H9 (cell line): ENCODE measurements at regions not wholly inside any gene's neighbourhood (a gene's known extent, or its start where the extent isn't known, plus 50 kb on each side); places are given as distances from the start of the nearest gene placed in this dataset.

Experiments
- DNase-seq: peaks from one replicate; pipeline ENCODE4 v3.0.0-alpha.2; 2017
- H2AFZ ChIP-seq: one replicate; pipeline ENCODE4 v1.6.1; 2013; ENCODE audit warnings: mild to moderate bottlenecking, low read length, control low read depth, moderate library complexity
- H2AK5ac ChIP-seq: 2 replicates; pipeline ENCODE4 v1.6.1; 2013; ENCODE audit warnings: low read length, control low read depth, mixed read lengths; ENCODE audit not compliant: insufficient read length
- H2BK120ac ChIP-seq: one replicate; pipeline ENCODE4 v1.6.1; 2013; ENCODE audit warnings: low read depth, mild to moderate bottlenecking, low read length, control low read depth, inconsistent platforms; ENCODE audit not compliant: poor library complexity, severe bottlenecking
- H2BK12ac ChIP-seq: 2 replicates; pipeline ENCODE4 v1.6.1; 2013; ENCODE audit warnings: low read length, control low read depth, mixed read lengths, low read depth; ENCODE audit not compliant: insufficient read length
- H2BK15ac ChIP-seq: 2 replicates; pipeline ENCODE4 v1.6.1; 2013; ENCODE audit warnings: low read depth, low read length, control low read depth
- H2BK20ac ChIP-seq: one replicate; pipeline ENCODE4 v1.6.1; 2013; ENCODE audit warnings: low read depth, mild to moderate bottlenecking, low read length, control low read depth, inconsistent platforms; ENCODE audit not compliant: poor library complexity, severe bottlenecking
- H2BK5ac ChIP-seq: 2 replicates; pipeline ENCODE4 v1.6.1; 2013; ENCODE audit warnings: low read length, control low read depth, mixed read lengths; ENCODE audit not compliant: insufficient read length
- H3K14ac ChIP-seq: 2 replicates; pipeline ENCODE4 v1.6.1; 2013; ENCODE audit warnings: low read length, control low read depth; ENCODE audit not compliant: insufficient read depth
- H3K18ac ChIP-seq: 2 replicates; pipeline ENCODE4 v1.6.1; 2013; ENCODE audit warnings: low read depth, mild to moderate bottlenecking, mixed read lengths, low read length, control low read depth; ENCODE audit not compliant: insufficient read length
- H3K23ac ChIP-seq: 2 replicates; pipeline ENCODE4 v1.6.1; 2013; ENCODE audit warnings: low read length, control low read depth, mixed read lengths, low read depth; ENCODE audit not compliant: insufficient read length
- H3K23me2 ChIP-seq: 2 replicates; pipeline ENCODE4 v1.6.1; 2013; ENCODE audit warnings: low read depth, mild to moderate bottlenecking, mixed read lengths, low read length, control low read depth; ENCODE audit not compliant: insufficient read length, poor library complexity, severe bottlenecking
- H3K27ac ChIP-seq: 2 replicates; pipeline ENCODE4 v1.5.1; 2013; ENCODE audit warnings: low read length, control low read depth, mixed read lengths, low read depth; ENCODE audit not compliant: insufficient read length
- H3K27me3 ChIP-seq: 2 replicates; pipeline ENCODE4 v1.6.1; 2013; ENCODE audit warnings: low read length, control low read depth, inconsistent platforms; ENCODE audit not compliant: insufficient read depth
- H3K4ac ChIP-seq: 2 replicates; pipeline ENCODE4 v1.6.1; 2013; ENCODE audit warnings: low read depth, mild to moderate bottlenecking, control low read depth, inconsistent platforms, low read length, moderate library complexity
- H3K4me1 ChIP-seq: 2 replicates; pipeline ENCODE4 v1.6.1; 2013; ENCODE audit warnings: low read length, control low read depth, inconsistent platforms; ENCODE audit not compliant: insufficient read depth
- H3K4me2 ChIP-seq: 2 replicates; pipeline ENCODE4 v1.6.1; 2013; ENCODE audit warnings: low read length, control low read depth, mixed read lengths; ENCODE audit not compliant: insufficient read length, insufficient read depth
- H3K56ac ChIP-seq: 2 replicates; pipeline ENCODE4 v1.6.1; 2013; ENCODE audit warnings: low read depth, mild to moderate bottlenecking, mixed read lengths, low read length, control low read depth; ENCODE audit not compliant: insufficient read length
- H3K79me1 ChIP-seq: 2 replicates; pipeline ENCODE4 v1.6.1; 2013; ENCODE audit warnings: low read depth, mild to moderate bottlenecking, moderate library complexity, low read length, control low read depth, inconsistent platforms; ENCODE audit not compliant: insufficient read depth, poor library complexity, severe bottlenecking
- H3K79me2 ChIP-seq: 2 replicates; pipeline ENCODE4 v1.6.1; 2013; ENCODE audit warnings: low read length, control low read depth, inconsistent platforms; ENCODE audit not compliant: insufficient read depth
- H3K9ac ChIP-seq: 2 replicates; pipeline ENCODE4 v1.6.1; 2013; ENCODE audit warnings: low read length, control low read depth, mixed read lengths; ENCODE audit not compliant: insufficient read length; ENCODE audit errors: extremely low read depth
- H3K9me3 ChIP-seq: one replicate; pipeline ENCODE4 v1.6.1; 2013; ENCODE audit warnings: low read depth, low read length, inconsistent platforms; ENCODE audit not compliant: control insufficient read depth
- H3T11ph ChIP-seq: one replicate; pipeline ENCODE4 v1.6.1; 2013; ENCODE audit warnings: mild to moderate bottlenecking, low read length, control low read depth, inconsistent platforms
- H4K20me1 ChIP-seq: one replicate; pipeline ENCODE4 v1.6.1; 2013; ENCODE audit not compliant: control insufficient read depth, insufficient read length, insufficient read depth
- H4K5ac ChIP-seq: 2 replicates; pipeline ENCODE4 v1.6.1; 2013; ENCODE audit warnings: low read depth, mild to moderate bottlenecking, mixed read lengths, low read length, control low read depth; ENCODE audit not compliant: insufficient read length
- H4K8ac ChIP-seq: replicated peaks from 2 replicates; pipeline ENCODE4 v1.6.1; 2013; ENCODE audit warnings: low read length, control low read depth, mixed read lengths, low read depth; ENCODE audit not compliant: insufficient read length
- H4K91ac ChIP-seq: 2 replicates; pipeline ENCODE4 v1.6.1; 2013; ENCODE audit warnings: low read depth, mild to moderate bottlenecking, moderate library complexity, mixed read lengths, low read length, control low read depth; ENCODE audit not compliant: insufficient read length
- H3K27ac Mint-ChIP-seq, 3 experiments: 2 replicates in 2 of 3; 3 replicates in 1 of 3; pipeline ENCODE4 v1.8.0; 2020 to 2021; ENCODE audit warnings: mixed read lengths in 3 of 3, mild to moderate bottlenecking in 1 of 3, moderate library complexity in 1 of 3
- H3K27me3 Mint-ChIP-seq: 2 replicates; pipeline ENCODE4 v1.8.0; 2021; ENCODE audit warnings: low read depth, mild to moderate bottlenecking, moderate library complexity, mixed read lengths
- H3K36me3 Mint-ChIP-seq, 3 experiments: 2 replicates in 2 of 3; 3 replicates in 1 of 3; pipeline ENCODE4 v1.8.0; 2020 to 2021; ENCODE audit warnings: low read depth in 3 of 3, mixed read lengths in 3 of 3; ENCODE audit not compliant: insufficient read depth in 1 of 3
- H3K4me1 Mint-ChIP-seq, 2 experiments: 2 replicates each; pipeline ENCODE4 v1.8.0; 2020; ENCODE audit warnings: mixed read lengths in 2 of 2
- H3K4me3 Mint-ChIP-seq, 2 experiments: 2 replicates in 1 of 2; 3 replicates in 1 of 2; pipeline ENCODE4 v1.8.0; 2020 to 2021; ENCODE audit warnings: mild to moderate bottlenecking in 2 of 2, mixed read lengths in 2 of 2, moderate library complexity in 1 of 2
- H3K9me3 Mint-ChIP-seq, 2 experiments: 2 replicates in 1 of 2; 3 replicates in 1 of 2; pipeline ENCODE4 v1.8.0; 2020; ENCODE audit warnings: mild to moderate bottlenecking in 2 of 2, mixed read lengths in 2 of 2, moderate library complexity in 1 of 2
- WGBS: extraction: QIAGEN DNeasy Blood & Tissue Kit; methylation state at CpG from one replicate; pipeline ENCODE4 v1.1.7; 2013; ENCODE audit warnings: missing lambda C conversion rate, low lambda C conversion rate, mixed read lengths; ENCODE audit not compliant: insufficient read length; ENCODE audit errors: extremely low coverage; 5-methylcytosine and 5-hydroxymethylcytosine counted together
- TF ChIP-seq, protein P1 (sequence below): fragments of 200-600 bp; sonication (generic); conservative IDR thresholded peaks from 3 replicates; pipeline ENCODE4 v1.8.0; 2021; ENCODE audit warnings: antibody characterized with exemption, mild to moderate bottlenecking

DNA sequence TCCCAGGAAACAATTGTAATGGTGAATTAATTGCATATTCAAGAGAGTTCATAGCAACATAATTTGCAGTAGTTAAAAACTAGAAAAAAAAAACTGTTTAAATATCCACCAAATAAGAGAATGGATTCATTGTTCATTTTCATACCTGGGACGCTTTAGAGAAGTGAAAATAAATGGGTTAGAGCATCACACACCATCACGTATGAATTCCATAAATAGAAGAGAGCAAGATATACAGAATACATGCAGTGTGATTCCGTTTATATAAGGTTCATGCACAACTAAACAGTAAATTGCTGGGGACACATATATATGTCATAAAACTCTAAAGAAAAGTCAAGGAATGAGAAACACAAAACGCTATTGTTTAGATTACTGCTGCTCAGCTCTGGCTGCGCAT is 577.0 kb upstream of the KCNMB2 start:
- no peaks in the 10 kb centered on the region for H3K27me3 Mint-ChIP-seq
- WGBS: no CpG with 5 or more reads among the region's 5 CpGs
- Histone ChIP-seq H3K23ac (no peak overlapping the region), H3K4me2 (no peak overlapping the region), H2AK5ac (no peak overlapping the region), H3K79me1 (no peaks in the 10 kb centered on the region), H3K4me1 (no peaks in the 10 kb centered on the region), H3T11ph (no peak overlapping the region), H4K8ac (no peak overlapping the region), H3K27me3 (no peaks in the 10 kb centered on the region), H3K9me3 (no peaks in the 10 kb centered on the region), H3K9ac (no peak overlapping the region), H2BK15ac (no peak overlapping the region), H3K56ac (no peak overlapping the region), H2BK20ac (no peak overlapping the region), H3K4ac (no peak overlapping the region), H3K23me2 (no peaks in the 10 kb centered on the region), H4K5ac (no peak overlapping the region), H2BK12ac (no peak overlapping the region), H4K20me1 (no peaks in the 10 kb centered on the region), H2BK5ac (no peak overlapping the region), H3K27ac (no peak overlapping the region), H3K18ac (no peak overlapping the region), H2AFZ (no peak overlapping the region), H2BK120ac (no peak overlapping the region), H3K79me2 (no peaks in the 10 kb centered on the region), H4K91ac (no peak overlapping the region), H3K14ac (no peak overlapping the region)
- H3K27ac Mint-ChIP-seq: no peak overlapping the region
- no peaks in the 10 kb centered on the region for H3K4me1 Mint-ChIP-seq
- TF ChIP-seq, protein P1, sequence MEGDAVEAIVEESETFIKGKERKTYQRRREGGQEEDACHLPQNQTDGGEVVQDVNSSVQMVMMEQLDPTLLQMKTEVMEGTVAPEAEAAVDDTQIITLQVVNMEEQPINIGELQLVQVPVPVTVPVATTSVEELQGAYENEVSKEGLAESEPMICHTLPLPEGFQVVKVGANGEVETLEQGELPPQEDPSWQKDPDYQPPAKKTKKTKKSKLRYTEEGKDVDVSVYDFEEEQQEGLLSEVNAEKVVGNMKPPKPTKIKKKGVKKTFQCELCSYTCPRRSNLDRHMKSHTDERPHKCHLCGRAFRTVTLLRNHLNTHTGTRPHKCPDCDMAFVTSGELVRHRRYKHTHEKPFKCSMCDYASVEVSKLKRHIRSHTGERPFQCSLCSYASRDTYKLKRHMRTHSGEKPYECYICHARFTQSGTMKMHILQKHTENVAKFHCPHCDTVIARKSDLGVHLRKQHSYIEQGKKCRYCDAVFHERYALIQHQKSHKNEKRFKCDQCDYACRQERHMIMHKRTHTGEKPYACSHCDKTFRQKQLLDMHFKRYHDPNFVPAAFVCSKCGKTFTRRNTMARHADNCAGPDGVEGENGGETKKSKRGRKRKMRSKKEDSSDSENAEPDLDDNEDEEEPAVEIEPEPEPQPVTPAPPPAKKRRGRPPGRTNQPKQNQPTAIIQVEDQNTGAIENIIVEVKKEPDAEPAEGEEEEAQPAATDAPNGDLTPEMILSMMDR: no peak
- DNase-seq: no peak
- H3K9me3 Mint-ChIP-seq: no peaks in the 10 kb centered on the region
- H3K36me3 Mint-ChIP-seq: no peaks in the 10 kb centered on the region
- no peak overlapping the region for H3K4me3 Mint-ChIP-seq
